Gastrocnemius medialis (tissue), 4 donors: ENCODE measurements at regions not wholly inside any gene's neighbourhood (a gene's known extent, or its start where the extent isn't known, plus 50 kb on each side); places are given as distances from the start of the nearest gene placed in this dataset.

Experiments used
- POLR2A ChIP-seq, 2 donors: fragments of 450-650 bp; IDR thresholded peaks; one replicate each; pipeline ENCODE4 v1.6.1; 2017; ENCODE audit warnings: antibody characterized with exemption in 2 of 2, mild to moderate bottlenecking in 2 of 2, moderate library complexity in 2 of 2
- TF ChIP-seq, protein P1 (sequence below), 5 experiments: fragments of 450-650 bp in 3 of 5; fragments of 200-600 bp in 2 of 5; sonication (generic) in 2 of 5; IDR thresholded peaks in 4 of 5; conservative IDR thresholded peaks in 1 of 5; 1 replicate in 4 of 5; 2 replicates in 1 of 5; pipeline ENCODE4 v1.5.1; 2016 to 2019; ENCODE audit warnings: antibody characterized with exemption in 5 of 5, mild to moderate bottlenecking in 3 of 5, moderate library complexity in 3 of 5

DNA sequence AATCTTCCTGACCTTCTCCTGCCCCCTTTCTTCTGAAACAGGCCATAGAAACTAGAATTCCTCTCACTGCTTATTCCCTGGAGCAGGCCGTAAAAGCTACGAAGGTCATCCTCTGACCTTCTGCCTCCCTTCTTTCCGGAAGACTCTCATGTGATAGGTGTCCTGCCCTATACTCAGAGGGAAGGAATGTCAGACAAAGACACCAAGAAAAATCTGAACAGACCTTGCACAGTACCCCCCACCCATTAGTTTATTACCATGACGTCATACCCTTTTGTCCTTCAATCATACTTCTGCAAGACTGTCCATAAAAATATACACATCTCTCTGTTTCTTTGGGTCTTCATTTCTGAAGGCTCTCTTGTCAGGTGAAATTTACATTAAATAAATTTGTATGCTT is 1523.9 kb downstream of the RPA4 start:
- TF ChIP-seq, protein P1, sequence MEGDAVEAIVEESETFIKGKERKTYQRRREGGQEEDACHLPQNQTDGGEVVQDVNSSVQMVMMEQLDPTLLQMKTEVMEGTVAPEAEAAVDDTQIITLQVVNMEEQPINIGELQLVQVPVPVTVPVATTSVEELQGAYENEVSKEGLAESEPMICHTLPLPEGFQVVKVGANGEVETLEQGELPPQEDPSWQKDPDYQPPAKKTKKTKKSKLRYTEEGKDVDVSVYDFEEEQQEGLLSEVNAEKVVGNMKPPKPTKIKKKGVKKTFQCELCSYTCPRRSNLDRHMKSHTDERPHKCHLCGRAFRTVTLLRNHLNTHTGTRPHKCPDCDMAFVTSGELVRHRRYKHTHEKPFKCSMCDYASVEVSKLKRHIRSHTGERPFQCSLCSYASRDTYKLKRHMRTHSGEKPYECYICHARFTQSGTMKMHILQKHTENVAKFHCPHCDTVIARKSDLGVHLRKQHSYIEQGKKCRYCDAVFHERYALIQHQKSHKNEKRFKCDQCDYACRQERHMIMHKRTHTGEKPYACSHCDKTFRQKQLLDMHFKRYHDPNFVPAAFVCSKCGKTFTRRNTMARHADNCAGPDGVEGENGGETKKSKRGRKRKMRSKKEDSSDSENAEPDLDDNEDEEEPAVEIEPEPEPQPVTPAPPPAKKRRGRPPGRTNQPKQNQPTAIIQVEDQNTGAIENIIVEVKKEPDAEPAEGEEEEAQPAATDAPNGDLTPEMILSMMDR (IDR thresholded peaks at IDR 0.05 in 4 of 5, conservative IDR thresholded peaks at IDR 0.05 in 1 of 5) = no peak
- TF ChIP-seq POLR2A (IDR thresholded peaks at IDR 0.05) = no peak
